Loucy (cell line): ENCODE measurements at regions not wholly inside any gene's neighbourhood (a gene's known extent, or its start where the extent isn't known, plus 50 kb on each side); places are given as distances from the start of the nearest gene placed in this dataset.
"Not testable (repeated sequence)": the region's sequence is repeated elsewhere in the genome, so short reads cannot be mapped to it uniquely, and the experiment has no call there.

Experiments used
- H2AFZ ChIP-seq: fragments of 200-600 bp; sonication (generic); 2 replicates; pipeline ENCODE4 v1.6.0; 2016; ENCODE audit warnings: antibody characterized with exemption, mild to moderate bottlenecking, low read length, moderate library complexity
- H3F3A ChIP-seq: fragments of 200-600 bp; 2 replicates; pipeline ENCODE4 v1.6.0; 2016; ENCODE audit warnings: antibody characterized with exemption, low read depth, mild to moderate bottlenecking
- H3K27me3 ChIP-seq: fragments of 200-600 bp; sonication (generic); 2 replicates; pipeline ENCODE4 v1.6.1; 2014; ENCODE audit warnings: low read length, mild to moderate bottlenecking; ENCODE audit not compliant: insufficient read depth, poor library complexity, severe bottlenecking
- H3K36me3 ChIP-seq: fragments of 200-600 bp; sonication (generic); 2 replicates; pipeline ENCODE4 v1.6.1; 2016; ENCODE audit warnings: low read length; ENCODE audit not compliant: insufficient read depth
- H3K4me1 ChIP-seq: fragments of 200-600 bp; sonication (generic); 2 replicates; pipeline ENCODE4 v1.5.1; 2014; ENCODE audit warnings: low read length, mild to moderate bottlenecking; ENCODE audit not compliant: insufficient read depth, poor library complexity, severe bottlenecking
- H3K4me2 ChIP-seq: fragments of 200-600 bp; sonication (generic); 2 replicates; pipeline ENCODE4 v1.6.0; 2014; ENCODE audit warnings: antibody characterized with exemption, low read length, low read depth, mild to moderate bottlenecking; ENCODE audit not compliant: poor library complexity, severe bottlenecking
- H3K4me3 ChIP-seq: fragments of 200-600 bp; sonication (generic); 2 replicates; pipeline ENCODE4 v1.5.1; 2014; ENCODE audit warnings: low read length, mild to moderate bottlenecking, mixed read lengths; ENCODE audit not compliant: poor library complexity, severe bottlenecking
- H3K79me2 ChIP-seq: fragments of 200-600 bp; sonication (generic); 2 replicates; pipeline ENCODE4 v1.6.1; 2014; ENCODE audit warnings: low read length; ENCODE audit not compliant: insufficient read depth
- H3K9ac ChIP-seq: fragments of 200-600 bp; sonication (generic); 2 replicates; pipeline ENCODE4 v1.6.0; 2014; ENCODE audit warnings: mild to moderate bottlenecking, low read depth, low read length, moderate library complexity; ENCODE audit not compliant: poor library complexity, severe bottlenecking
- H3K9me2 ChIP-seq: fragments of 200-600 bp; sonication (generic); replicated peaks from 2 replicates; pipeline ENCODE4 v1.6.1; 2016; ENCODE audit warnings: low read depth, low read length, mixed read lengths
- H3K9me3 ChIP-seq: fragments of 200-600 bp; sonication (generic); 2 replicates; pipeline ENCODE4 v1.6.1; 2014; ENCODE audit warnings: mild to moderate bottlenecking, antibody characterized with exemption, low read length, low read depth; ENCODE audit not compliant: insufficient read depth
- H4K20me1 ChIP-seq: fragments of 200-600 bp; sonication (generic); 2 replicates; pipeline ENCODE4 v1.6.0; 2014; ENCODE audit warnings: antibody characterized with exemption, low read length, mild to moderate bottlenecking; ENCODE audit not compliant: insufficient read depth, poor library complexity, severe bottlenecking
- CTCF ChIP-seq: fragments of 200-600 bp; sonication (generic); conservative IDR thresholded peaks from 2 replicates; pipeline ENCODE4 v1.5.1; 2014; ENCODE audit warnings: mild to moderate bottlenecking, antibody characterized with exemption, low read length
- EZH2phosphoT487 ChIP-seq: fragments of 200-600 bp; IDR thresholded peaks from 2 replicates; pipeline ENCODE4 v1.6.1; 2018; ENCODE audit warnings: antibody characterized with exemption, mild to moderate bottlenecking, moderate library complexity, borderline replicate concordance

GRCh38 chr4:72842323-72842722 is 227.2 kb downstream of the COX18 start:
- Histone ChIP-seq H3K79me2 (no peaks in the 10 kb centered on the region), H3K9me3 (no peaks in the 10 kb centered on the region), H3K4me2 (no peak overlapping the region), H3K27me3 (no peaks in the 10 kb centered on the region), H3K4me1 (no peaks in the 10 kb centered on the region), H4K20me1 (no peaks in the 10 kb centered on the region), H3K4me3 (no peak overlapping the region), H3K36me3 (no peaks in the 10 kb centered on the region), H2AFZ (no peak overlapping the region), H3K9me2 (no peaks in the 10 kb centered on the region), H3K9ac (no peak overlapping the region), H3F3A (no peaks in the 10 kb centered on the region)
- TF ChIP-seq EZH2phosphoT487 (no peak), CTCF (no peak)

GRCh38 chr4:72840166-72840565 is 229.3 kb downstream of the COX18 start:
- H4K20me1 ChIP-seq = not testable (repeated sequence)

GRCh38 chr4:72828864-72829263 is 240.7 kb downstream of the COX18 start:
- no peaks in the 10 kb centered on the region; the same call in 1 of the 2 replicates for H3K9me3 ChIP-seq
- no peaks in the 10 kb centered on the region for H4K20me1 ChIP-seq
- no peak overlapping the region for H3K9ac ChIP-seq
- H3F3A ChIP-seq = no peaks in the 10 kb centered on the region
- no peaks in the 10 kb centered on the region for H3K9me2 ChIP-seq
- H3K4me1 ChIP-seq = no peaks in the 10 kb centered on the region
- no peak overlapping the region for H3K4me2 ChIP-seq
- no peaks in the 10 kb centered on the region for H3K79me2 ChIP-seq
- H2AFZ ChIP-seq = no peak overlapping the region
- H3K4me3 ChIP-seq = no peak overlapping the region
- H3K27me3 ChIP-seq = no peaks in the 10 kb centered on the region
- no peak for TF ChIP-seq CTCF
- TF ChIP-seq EZH2phosphoT487 = no peak
- no peaks in the 10 kb centered on the region for H3K36me3 ChIP-seq

More at GRCh38 chr4:72840166-72840565, 229.3 kb downstream of the COX18 start:
- H3K36me3 ChIP-seq, H3K4me3 ChIP-seq, H3K9me2 ChIP-seq, H3K79me2 ChIP-seq, H3K27me3 ChIP-seq, H2AFZ ChIP-seq, H3F3A ChIP-seq, H3K9ac ChIP-seq, H3K9me3 ChIP-seq, H3K4me1 ChIP-seq, H3K4me2 ChIP-seq: not testable (repeated sequence)

- H3K79me2 ChIP-seq = no peaks in the 10 kb centered on the region
- no peak overlapping the region for H3K9ac ChIP-seq
- no peaks in the 10 kb centered on the region for H3K4me1 ChIP-seq
- no peaks in the 10 kb centered on the region for H3K36me3 ChIP-seq
- no peaks in the 10 kb centered on the region for H3K27me3 ChIP-seq
- H3K9me3 ChIP-seq = no peaks in the 10 kb centered on the region
- H3K4me3 ChIP-seq = no peak overlapping the region
- no peak for TF ChIP-seq EZH2phosphoT487
- TF ChIP-seq CTCF = no peak
- H3K4me2 ChIP-seq = no peak overlapping the region
- no peak overlapping the region for H2AFZ ChIP-seq
- H3F3A ChIP-seq = no peaks in the 10 kb centered on the region
- H4K20me1 ChIP-seq = no peaks in the 10 kb centered on the region
- no peaks in the 10 kb centered on the region for H3K9me2 ChIP-seq
Measured at GRCh38 chr4:72827968-72828367, 241.5 kb downstream of the COX18 start.
